ENCODE measurements at regions not wholly inside any gene's neighbourhood (a gene's known extent, or its start where the extent isn't known, plus 50 kb on each side); places are given as distances from the start of the nearest gene placed in this dataset.

- Histone ChIP-seq H3K9me3 (ENCODE audit: low read length) (no peaks in the 10 kb centered on the region), H3K4me1 (ENCODE audit: insufficient read depth, low read length) (peaks cover 17% of the 10 kb centered on the region), H3K27ac (ENCODE audit: low read length) (no peak overlapping the region), H3K36me3 (ENCODE audit: low read depth, low read length) (no peaks in the 10 kb centered on the region), H3F3A (ENCODE audit: low read length, unreplicated experiment) (no peaks in the 10 kb centered on the region), H3K9me2 (replicated peaks; ENCODE audit: low read length) (no peaks in the 10 kb centered on the region), H4K20me1 (ENCODE audit: low read length) (no peaks in the 10 kb centered on the region), H3K27me3 (ENCODE audit: low read length) (no peaks in the 10 kb centered on the region), H3K9ac (ENCODE audit: low read length) (no peak overlapping the region), H3K4me2 (ENCODE audit: low read length) (no peak overlapping the region), H3K79me2 (ENCODE audit: low read length) (no peaks in the 10 kb centered on the region), H2AFZ (ENCODE audit: low read length) (no peak overlapping the region), H3K4me3 (ENCODE audit: low read length) (no peak overlapping the region)
- peak; percentile 43 for DNase-seq
- ATAC-seq: peak; percentile 78
- intact Hi-C loops (cut with micrococcal nuclease): loop anchor here (10.0 kb wide), 1 partner anchor 80 kb away; no protein-coding TSS in a partner anchor
- ChIA-PET CTCF (no interaction called here), POLR2A (ENCODE audit: unreplicated experiment) (no interaction called here)
- BruUV-seq (replicated peaks): no TSS peak
- no peak for TF ChIP-seq EZH2 (IDR thresholded peaks at IDR 0.05; ENCODE audit: low read length, unreplicated experiment)
- no peak for TF ChIP-seq CTCF (conservative IDR thresholded peaks at IDR 0.05; ENCODE audit: low read depth, low read length)
- TF ChIP-seq EZH2phosphoT487 (IDR thresholded peaks at IDR 0.05; ENCODE audit: borderline replicate concordance, low read length): no peak
These were observed 104.6 kb downstream of the DMRT2 start for GRCh38 chr9:1154739-1155138.

GRCh38 chr9:1155602-1156001, 105.4 kb downstream of the DMRT2 start:
- peak; percentile 2 for DNase-seq
- Histone ChIP-seq H3K9me3 (ENCODE audit: low read length) (no peaks in the 10 kb centered on the region), H3K4me2 (ENCODE audit: low read length) (no peak overlapping the region), H3F3A (ENCODE audit: low read length, unreplicated experiment) (no peaks in the 10 kb centered on the region), H3K4me3 (ENCODE audit: low read length) (no peak overlapping the region), H3K36me3 (ENCODE audit: low read depth, low read length) (no peaks in the 10 kb centered on the region), H4K20me1 (ENCODE audit: low read length) (no peaks in the 10 kb centered on the region), H3K9me2 (replicated peaks; ENCODE audit: low read length) (no peaks in the 10 kb centered on the region), H3K27me3 (ENCODE audit: low read length) (no peaks in the 10 kb centered on the region), H2AFZ (ENCODE audit: low read length) (no peak overlapping the region), H3K79me2 (ENCODE audit: low read length) (no peaks in the 10 kb centered on the region), H3K4me1 (ENCODE audit: insufficient read depth, low read length) (peaks cover 17% of the 10 kb centered on the region), H3K9ac (ENCODE audit: low read length) (no peak overlapping the region), H3K27ac (ENCODE audit: low read length) (no peak overlapping the region)
- intact Hi-C loops (cut with micrococcal nuclease): loop anchor here (10.0 kb wide), 1 partner anchor 79 kb away; no protein-coding TSS in a partner anchor
- no peak; the same call in 1 of the 2 replicates for ATAC-seq
- ChIA-PET POLR2A (ENCODE audit: unreplicated experiment) (no interaction called here), CTCF (no interaction called here)
- TF ChIP-seq CTCF (conservative IDR thresholded peaks at IDR 0.05; ENCODE audit: low read depth, low read length) (no peak), EZH2 (IDR thresholded peaks at IDR 0.05; ENCODE audit: low read length, unreplicated experiment) (no peak), EZH2phosphoT487 (IDR thresholded peaks at IDR 0.05; ENCODE audit: borderline replicate concordance, low read length) (no peak)
- BruUV-seq (replicated peaks): no TSS peak

- H3K9ac ChIP-seq (ENCODE audit: low read length): no peak overlapping the region
- no peaks in the 10 kb centered on the region for H4K20me1 ChIP-seq (ENCODE audit: low read length)
- no peak for TF ChIP-seq EZH2 (IDR thresholded peaks at IDR 0.05; ENCODE audit: low read length, unreplicated experiment)
- intact Hi-C loops (cut with micrococcal nuclease): loop anchor here (10.0 kb wide), 1 partner anchor 78 kb away; no protein-coding TSS in a partner anchor
- H3K79me2 ChIP-seq (ENCODE audit: low read length): no peaks in the 10 kb centered on the region
- ChIA-PET CTCF (no interaction called here), POLR2A (ENCODE audit: unreplicated experiment) (no interaction called here)
- no peak overlapping the region for H2AFZ ChIP-seq (ENCODE audit: low read length)
- H3K27ac ChIP-seq (ENCODE audit: low read length): no peak overlapping the region
- no peaks in the 10 kb centered on the region for H3F3A ChIP-seq (ENCODE audit: low read length, unreplicated experiment)
- no peak for ATAC-seq
- H3K36me3 ChIP-seq (ENCODE audit: low read depth, low read length): no peaks in the 10 kb centered on the region
- no peak for DNase-seq
- peaks cover 17% of the 10 kb centered on the region for H3K4me1 ChIP-seq (ENCODE audit: insufficient read depth, low read length)
- H3K9me3 ChIP-seq (ENCODE audit: low read length): no peaks in the 10 kb centered on the region
- no TSS peak for BruUV-seq (replicated peaks)
- no peaks in the 10 kb centered on the region for H3K27me3 ChIP-seq (ENCODE audit: low read length)
- H3K4me3 ChIP-seq (ENCODE audit: low read length): no peak overlapping the region
- no peaks in the 10 kb centered on the region for H3K9me2 ChIP-seq (replicated peaks; ENCODE audit: low read length)
- no peak overlapping the region for H3K4me2 ChIP-seq (ENCODE audit: low read length)
These were observed 106.8 kb downstream of the DMRT2 start for GRCh38 chr9:1156794-1157550.
